A549 (cell line): ENCODE measurements at regions not wholly inside any gene's neighbourhood (a gene's known extent, or its start where the extent isn't known, plus 50 kb on each side); places are given as distances from the start of the nearest gene placed in this dataset.

Source experiments
- CEBPB ChIP-seq, 2 experiments: fragments of >200 bp in 1 of 2; sonication (Bioruptor Twin) in 1 of 2; formaldehyde crosslinking in 1 of 2; IDR thresholded peaks; 2 replicates each; pipeline ENCODE4 v1.6.1; 2012 to 2016
- EP300 ChIP-seq, 2 experiments: fragments of >200 bp; sonication (Bioruptor Twin); formaldehyde crosslinking; IDR thresholded peaks; 2 replicates in 1 of 2; 3 replicates in 1 of 2; pipeline ENCODE4 v1.6.1; 2016 to 2017
- HDAC2 ChIP-seq: fragments of 200-600 bp; sonication (generic); IDR thresholded peaks from 2 replicates; pipeline ENCODE4 v1.6.1; 2016
- HOXB5 ChIP-seq: fragments of 250-450 bp; sonication (Bioruptor Pico); IDR thresholded peaks from 2 replicates; pipeline ENCODE4 v1.5.0; 2020; ENCODE audit warnings: mild to moderate bottlenecking, moderate library complexity
- MYC ChIP-seq: IDR thresholded peaks from 2 replicates; pipeline ENCODE4 v1.6.1; 2012; ENCODE audit warnings: mild to moderate bottlenecking, inconsistent platforms, low read length, improper control_type of control experiment, borderline replicate concordance
- PHF8 ChIP-seq: fragments of 200-600 bp; sonication (generic); IDR thresholded peaks from 2 replicates; pipeline ENCODE4 v1.6.1; 2016; ENCODE audit warnings: low read depth, mild to moderate bottlenecking, antibody characterized with exemption, moderate library complexity, borderline replicate concordance
- POLR2A ChIP-seq: IDR thresholded peaks from 2 replicates; pipeline ENCODE4 v1.6.1; 2012; ENCODE audit warnings: mild to moderate bottlenecking, low read length
- RAD21 ChIP-seq, 2 experiments: fragments of >200 bp in 1 of 2; sonication (Bioruptor Twin) in 1 of 2; formaldehyde crosslinking in 1 of 2; IDR thresholded peaks in 1 of 2; conservative IDR thresholded peaks in 1 of 2; 2 replicates in 1 of 2; 3 replicates in 1 of 2; pipeline ENCODE4 v1.6.1; 2012 to 2018; ENCODE audit warnings: inconsistent platforms in 1 of 2
- RFX5 ChIP-seq: fragments of 450-650 bp; IDR thresholded peaks from 2 replicates; pipeline ENCODE4 v1.7.1; 2014; ENCODE audit warnings: antibody characterized with exemption, mild to moderate bottlenecking, moderate library complexity
- SMC3 ChIP-seq: fragments of >200 bp; sonication (Bioruptor Twin); formaldehyde crosslinking; IDR thresholded peaks from 3 replicates; pipeline ENCODE4 v1.6.1; 2018; ENCODE audit warnings: inconsistent platforms
- ZFP36 ChIP-seq: fragments of 450-650 bp; IDR thresholded peaks from 2 replicates; pipeline ENCODE4 v1.6.1; 2014; ENCODE audit warnings: borderline replicate concordance; ENCODE audit not compliant: partially characterized antibody
- TF ChIP-seq, protein P1 (sequence below): fragments of >200 bp; sonication (Bioruptor Twin); formaldehyde crosslinking; IDR thresholded peaks from 3 replicates; pipeline ENCODE4 v1.5.1; 2016
- TF ChIP-seq, protein P2 (sequence below): fragments of 450-650 bp; IDR thresholded peaks from 2 replicates; pipeline ENCODE4 v1.6.1; 2014; ENCODE audit warnings: antibody characterized with exemption

DNA sequence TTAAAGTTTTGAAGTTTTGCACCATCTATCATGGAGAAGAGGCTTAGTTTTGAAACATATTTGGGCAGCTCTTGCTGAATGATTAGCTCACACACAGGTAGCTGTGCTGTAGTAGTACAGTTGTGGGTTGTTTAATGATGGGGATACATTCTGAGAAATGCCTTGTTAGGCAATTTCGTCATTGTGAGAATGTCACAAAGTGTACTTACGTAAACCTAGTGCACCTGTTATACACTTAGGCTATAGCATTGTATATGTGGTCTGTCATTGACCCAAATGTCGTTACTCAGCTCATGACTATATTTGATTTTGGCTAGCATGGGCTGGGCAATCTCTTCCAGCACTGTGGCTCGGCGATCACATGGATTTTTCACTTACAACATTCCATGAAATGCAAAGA lies 247.2 kb upstream of the IGFBP3 start:
- TF ChIP-seq POLR2A = no peak
- TF ChIP-seq, protein P1, sequence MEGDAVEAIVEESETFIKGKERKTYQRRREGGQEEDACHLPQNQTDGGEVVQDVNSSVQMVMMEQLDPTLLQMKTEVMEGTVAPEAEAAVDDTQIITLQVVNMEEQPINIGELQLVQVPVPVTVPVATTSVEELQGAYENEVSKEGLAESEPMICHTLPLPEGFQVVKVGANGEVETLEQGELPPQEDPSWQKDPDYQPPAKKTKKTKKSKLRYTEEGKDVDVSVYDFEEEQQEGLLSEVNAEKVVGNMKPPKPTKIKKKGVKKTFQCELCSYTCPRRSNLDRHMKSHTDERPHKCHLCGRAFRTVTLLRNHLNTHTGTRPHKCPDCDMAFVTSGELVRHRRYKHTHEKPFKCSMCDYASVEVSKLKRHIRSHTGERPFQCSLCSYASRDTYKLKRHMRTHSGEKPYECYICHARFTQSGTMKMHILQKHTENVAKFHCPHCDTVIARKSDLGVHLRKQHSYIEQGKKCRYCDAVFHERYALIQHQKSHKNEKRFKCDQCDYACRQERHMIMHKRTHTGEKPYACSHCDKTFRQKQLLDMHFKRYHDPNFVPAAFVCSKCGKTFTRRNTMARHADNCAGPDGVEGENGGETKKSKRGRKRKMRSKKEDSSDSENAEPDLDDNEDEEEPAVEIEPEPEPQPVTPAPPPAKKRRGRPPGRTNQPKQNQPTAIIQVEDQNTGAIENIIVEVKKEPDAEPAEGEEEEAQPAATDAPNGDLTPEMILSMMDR = no peak
- no peak for TF ChIP-seq CEBPB (IDR thresholded peaks at IDR 0.05)
- no peak for TF ChIP-seq MYC
- TF ChIP-seq HDAC2 = no peak
- no peak for TF ChIP-seq EP300 (IDR thresholded peaks at IDR 0.05)
- TF ChIP-seq SMC3 = no peak
- no peak for TF ChIP-seq HOXB5 (CRISPR knock-in tag)
- no peak for TF ChIP-seq RFX5
- TF ChIP-seq RAD21 (conservative IDR thresholded peaks at IDR 0.05 in 1 of 2, IDR thresholded peaks at IDR 0.05 in 1 of 2) = no peak
- TF ChIP-seq, protein P2, sequence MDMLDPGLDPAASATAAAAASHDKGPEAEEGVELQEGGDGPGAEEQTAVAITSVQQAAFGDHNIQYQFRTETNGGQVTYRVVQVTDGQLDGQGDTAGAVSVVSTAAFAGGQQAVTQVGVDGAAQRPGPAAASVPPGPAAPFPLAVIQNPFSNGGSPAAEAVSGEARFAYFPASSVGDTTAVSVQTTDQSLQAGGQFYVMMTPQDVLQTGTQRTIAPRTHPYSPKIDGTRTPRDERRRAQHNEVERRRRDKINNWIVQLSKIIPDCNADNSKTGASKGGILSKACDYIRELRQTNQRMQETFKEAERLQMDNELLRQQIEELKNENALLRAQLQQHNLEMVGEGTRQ = no peak
- no peak for TF ChIP-seq ZFP36
- TF ChIP-seq PHF8 = no peak
